ENCODE measurements at regions not wholly inside any gene's neighbourhood (a gene's known extent, or its start where the extent isn't known, plus 50 kb on each side); places are given as distances from the start of the nearest gene placed in this dataset.

DNA sequence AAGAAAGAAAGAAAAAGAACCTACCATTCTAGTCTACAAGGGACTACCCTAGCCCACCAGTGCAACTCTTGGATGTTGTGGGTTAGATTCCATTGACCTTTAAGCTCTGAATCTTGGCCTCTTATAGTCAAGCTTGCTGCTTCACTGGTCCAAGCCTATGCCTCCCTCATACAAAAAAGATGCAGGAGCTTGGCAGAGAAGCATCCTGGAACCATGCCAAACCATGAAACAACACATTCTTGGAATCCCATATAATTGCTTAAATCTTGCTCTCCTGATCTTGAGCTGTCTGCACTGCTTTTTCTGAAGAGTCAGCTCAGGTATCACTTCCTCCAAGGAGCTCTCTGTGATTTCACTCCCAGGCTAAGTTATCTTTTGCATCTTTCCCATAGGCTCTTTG, 117.9 kb upstream of the GPR139 start:
- DNase-seq (ENCODE audit: low spot score) (no peak), FAIRE-seq (no peak), ATAC-seq (no peak)
- in situ Hi-C loops (cut with HindIII; ENCODE audit: extremely low pct_ligation_motif_present, low pct_unique_long_range_greater_than_20kb) (no loop called here), intact Hi-C loops (cut with micrococcal nuclease; ENCODE audit: unreplicated experiment) (no loop called here)
- Histone ChIP-seq H3K4me3 (replicated peaks in 1 of 3; ENCODE audit: insufficient read depth in 1 of 3, low read depth in 2 of 3, low read length in 3 of 3) (no peak overlapping the region), H3K9me3 (ENCODE audit: low read length) (no peaks in the 10 kb centered on the region), H3K36me3 (replicated peaks in 1 of 2; ENCODE audit: control insufficient read depth in 1 of 2, insufficient read depth in 2 of 2, low read length in 2 of 2) (no peaks in the 10 kb centered on the region), H3K79me2 (ENCODE audit: insufficient read depth, low read length) (no peaks in the 10 kb centered on the region), H3K4me1 (ENCODE audit: insufficient read depth, low read length) (no peaks in the 10 kb centered on the region), H3K9ac (ENCODE audit: insufficient read depth, low read depth, low read length) (no peak overlapping the region), H2AFZ (ENCODE audit: low read length) (no peak overlapping the region), H4K20me1 (ENCODE audit: insufficient read depth, low read length) (no peaks in the 10 kb centered on the region), H3K27ac (ENCODE audit: extremely low read length, insufficient read depth, low read length) (no peak overlapping the region), H3K4me2 (ENCODE audit: low read depth, low read length) (no peak overlapping the region), H3K27me3 (ENCODE audit: control insufficient read depth in 1 of 2, insufficient read depth in 2 of 2, low read length in 2 of 2) (peaks cover 2 to 15% of the 10 kb centered on the region in 2 experiments; a peak in 3 of 5 replicates)
- POLR2A ChIA-PET = no interaction called here
- no TSS peak for BruUV-seq (replicated peaks)
- CTCF ChIA-PET (ENCODE audit: low intra/inter-chr PET ratio, low total read pairs) = no interaction called here
- TF ChIP-seq, protein P1, sequence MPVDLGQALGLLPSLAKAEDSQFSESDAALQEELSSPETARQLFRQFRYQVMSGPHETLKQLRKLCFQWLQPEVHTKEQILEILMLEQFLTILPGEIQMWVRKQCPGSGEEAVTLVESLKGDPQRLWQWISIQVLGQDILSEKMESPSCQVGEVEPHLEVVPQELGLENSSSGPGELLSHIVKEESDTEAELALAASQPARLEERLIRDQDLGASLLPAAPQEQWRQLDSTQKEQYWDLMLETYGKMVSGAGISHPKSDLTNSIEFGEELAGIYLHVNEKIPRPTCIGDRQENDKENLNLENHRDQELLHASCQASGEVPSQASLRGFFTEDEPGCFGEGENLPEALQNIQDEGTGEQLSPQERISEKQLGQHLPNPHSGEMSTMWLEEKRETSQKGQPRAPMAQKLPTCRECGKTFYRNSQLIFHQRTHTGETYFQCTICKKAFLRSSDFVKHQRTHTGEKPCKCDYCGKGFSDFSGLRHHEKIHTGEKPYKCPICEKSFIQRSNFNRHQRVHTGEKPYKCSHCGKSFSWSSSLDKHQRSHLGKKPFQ (CRISPR knock-in tag; IDR thresholded peaks at IDR 0.05; ENCODE audit: insufficient replicate concordance) = no peak
- TF ChIP-seq, protein P2, sequence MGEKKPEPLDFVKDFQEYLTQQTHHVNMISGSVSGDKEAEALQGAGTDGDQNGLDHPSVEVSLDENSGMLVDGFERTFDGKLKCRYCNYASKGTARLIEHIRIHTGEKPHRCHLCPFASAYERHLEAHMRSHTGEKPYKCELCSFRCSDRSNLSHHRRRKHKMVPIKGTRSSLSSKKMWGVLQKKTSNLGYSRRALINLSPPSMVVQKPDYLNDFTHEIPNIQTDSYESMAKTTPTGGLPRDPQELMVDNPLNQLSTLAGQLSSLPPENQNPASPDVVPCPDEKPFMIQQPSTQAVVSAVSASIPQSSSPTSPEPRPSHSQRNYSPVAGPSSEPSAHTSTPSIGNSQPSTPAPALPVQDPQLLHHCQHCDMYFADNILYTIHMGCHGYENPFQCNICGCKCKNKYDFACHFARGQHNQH (CRISPR knock-in tag; IDR thresholded peaks at IDR 0.05) = no peak
- TF ChIP-seq U2AF2 (IDR thresholded peaks at IDR 0.05; ENCODE audit: low read depth, low read length) (0 out of 2 replicates have a peak, but pooled peaks have one; percentile 42), ZNF510 (CRISPR knock-in tag; IDR thresholded peaks at IDR 0.05; ENCODE audit: low read depth) (no peak)
- TF ChIP-seq, protein P3, sequence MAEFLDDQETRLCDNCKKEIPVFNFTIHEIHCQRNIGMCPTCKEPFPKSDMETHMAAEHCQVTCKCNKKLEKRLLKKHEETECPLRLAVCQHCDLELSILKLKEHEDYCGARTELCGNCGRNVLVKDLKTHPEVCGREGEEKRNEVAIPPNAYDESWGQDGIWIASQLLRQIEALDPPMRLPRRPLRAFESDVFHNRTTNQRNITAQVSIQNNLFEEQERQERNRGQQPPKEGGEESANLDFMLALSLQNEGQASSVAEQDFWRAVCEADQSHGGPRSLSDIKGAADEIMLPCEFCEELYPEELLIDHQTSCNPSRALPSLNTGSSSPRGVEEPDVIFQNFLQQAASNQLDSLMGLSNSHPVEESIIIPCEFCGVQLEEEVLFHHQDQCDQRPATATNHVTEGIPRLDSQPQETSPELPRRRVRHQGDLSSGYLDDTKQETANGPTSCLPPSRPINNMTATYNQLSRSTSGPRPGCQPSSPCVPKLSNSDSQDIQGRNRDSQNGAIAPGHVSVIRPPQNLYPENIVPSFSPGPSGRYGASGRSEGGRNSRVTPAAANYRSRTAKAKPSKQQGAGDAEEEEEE (CRISPR knock-in tag; IDR thresholded peaks at IDR 0.05; ENCODE audit: borderline replicate concordance) = no peak
